H1 (cell line): ENCODE measurements at regions not wholly inside any gene's neighbourhood (a gene's known extent, or its start where the extent isn't known, plus 50 kb on each side); places are given as distances from the start of the nearest gene placed in this dataset.

Experiments
- CTCF ChIA-PET: fragments of 300-600 bp; sonication (Branson Sonifier 250); formaldehyde crosslinking; loops from one replicate; lab custom pipeline; 2021; ENCODE audit not compliant: partially characterized antibody; lab: Charles Lee
- POLR2A ChIA-PET: fragments of 300-600 bp; sonication (Branson Sonifier 250); formaldehyde crosslinking; loops from one replicate; lab custom pipeline; 2021; ENCODE audit warnings: inconsistent platforms; ENCODE audit not compliant: partially characterized antibody; lab: Charles Lee
- DNase-seq, 2 experiments: peaks; one replicate each; pipeline versions ENCODE4 v3.0.0 to v3.0.0-alpha.2; 2010 to 2022; ENCODE audit warnings: low spot score in 2 of 2, low read depth in 1 of 2, mixed read lengths in 1 of 2
- FAIRE-seq: peaks from 2 replicates; lab custom pipeline; 2011; peaks lifted over from hg19 to GRCh38; lab: Jason Lieb, UNC
- H2AFZ ChIP-seq: 2 replicates; pipeline ENCODE4 v1.8.1; 2012; ENCODE audit warnings: low read length, inconsistent platforms
- H2AK5ac ChIP-seq: 2 replicates; pipeline ENCODE4 v1.6.1; 2013; ENCODE audit warnings: low read depth, low read length
- H2BK120ac ChIP-seq: replicated peaks from 2 replicates; pipeline ENCODE3; 2013; ENCODE audit warnings: low read depth, low read length, inconsistent platforms
- H2BK12ac ChIP-seq: 2 replicates; pipeline ENCODE4 v1.6.1; 2013; ENCODE audit warnings: low read depth, low read length
- H2BK15ac ChIP-seq: 2 replicates; pipeline ENCODE4 v1.6.1; 2013; ENCODE audit warnings: low read length
- H2BK20ac ChIP-seq: 2 replicates; pipeline ENCODE4 v1.6.1; 2013; ENCODE audit warnings: low read length
- H2BK5ac ChIP-seq: 2 replicates; pipeline ENCODE4 v1.6.1; 2013; ENCODE audit warnings: low read depth, low read length
- H3K14ac ChIP-seq: 2 replicates; pipeline ENCODE4 v1.6.1; 2013; ENCODE audit warnings: inconsistent platforms; ENCODE audit not compliant: insufficient read length
- H3K18ac ChIP-seq: 2 replicates; pipeline ENCODE4 v1.6.1; 2013; ENCODE audit warnings: low read length; ENCODE audit errors: extremely low read depth
- H3K23ac ChIP-seq: 2 replicates; pipeline ENCODE4 v1.6.1; 2013; ENCODE audit warnings: inconsistent platforms; ENCODE audit not compliant: insufficient read length
- H3K23me2 ChIP-seq: 2 replicates; pipeline ENCODE4 v1.6.1; 2013; ENCODE audit warnings: low read depth, low read length
- H3K27ac ChIP-seq: 2 replicates; pipeline ENCODE4 v1.6.1; 2011; ENCODE audit warnings: low read depth, low read length, inconsistent platforms
- H3K27me3 ChIP-seq, 4 experiments: replicated peaks in 1 of 4; 1 replicate in 1 of 4; 2 replicates in 3 of 4; pipeline versions ENCODE4 v1.6.1 to v1.8.1; 2011 to 2013; ENCODE audit warnings: low read length in 3 of 4, mild to moderate bottlenecking in 3 of 4, inconsistent platforms in 2 of 4, mixed read lengths in 2 of 4, moderate library complexity in 1 of 4; ENCODE audit not compliant: control insufficient read depth in 3 of 4, insufficient read depth in 3 of 4; ENCODE audit errors: extremely low read depth in 1 of 4
- H3K36me3 ChIP-seq, 4 experiments: 2 replicates each; pipeline versions ENCODE4 v1.6.1 to v1.8.1; 2011 to 2013; ENCODE audit warnings: mild to moderate bottlenecking in 4 of 4, low read length in 3 of 4, moderate library complexity in 2 of 4, control low read depth in 1 of 4, inconsistent platforms in 1 of 4; ENCODE audit not compliant: insufficient read depth in 4 of 4, control insufficient read depth in 2 of 4
- H3K4ac ChIP-seq: replicated peaks from 2 replicates; pipeline ENCODE3; 2013; ENCODE audit warnings: low read length, low read depth, mixed read lengths, inconsistent platforms; ENCODE audit not compliant: insufficient read length
- H3K4me1 ChIP-seq, 4 experiments: replicated peaks in 1 of 4; 1 replicate in 1 of 4; 2 replicates in 3 of 4; pipeline versions ENCODE4 v1.6.1 to v1.8.1; 2011 to 2013; ENCODE audit warnings: low read length in 3 of 4, inconsistent platforms in 2 of 4, mixed read lengths in 1 of 4; ENCODE audit not compliant: insufficient read depth in 4 of 4, control insufficient read depth in 3 of 4
- H3K4me2 ChIP-seq, 2 experiments: 2 replicates each; pipeline versions ENCODE4 v1.6.1 to v1.8.1; 2011 to 2013; ENCODE audit warnings: low read depth in 2 of 2, low read length in 2 of 2, control low read depth in 1 of 2, inconsistent platforms in 1 of 2, mild to moderate bottlenecking in 1 of 2; ENCODE audit not compliant: insufficient read depth in 1 of 2
- H3K4me3 ChIP-seq, 4 experiments: fragments of 200-600, 300-600 bp in 1 of 4; sonication (generic), shearing (Covaris generic), sonication (Bioruptor Twin) in 1 of 4; 2 replicates each; pipeline versions ENCODE4 v1.5.1 to v1.8.1; 2011 to 2016; ENCODE audit warnings: low read length in 4 of 4, low read depth in 3 of 4, control low read depth in 2 of 4, inconsistent platforms in 2 of 4, mild to moderate bottlenecking in 2 of 4, mixed read lengths in 1 of 4, moderate library complexity in 1 of 4; ENCODE audit not compliant: insufficient read depth in 2 of 4; ENCODE audit errors: extremely low read depth in 1 of 4
- H3K56ac ChIP-seq: replicated peaks from 2 replicates; pipeline ENCODE3; 2013; ENCODE audit warnings: low read depth, mild to moderate bottlenecking, mixed read lengths, low read length, inconsistent platforms; ENCODE audit not compliant: insufficient read length
- H3K79me1 ChIP-seq: 2 replicates; pipeline ENCODE4 v1.6.1; 2013; ENCODE audit warnings: low read depth, low read length, control low read depth
- H3K79me2 ChIP-seq, 2 experiments: 2 replicates each; pipeline versions ENCODE4 v1.6.1 to v1.8.1; 2012 to 2013; ENCODE audit warnings: low read length in 2 of 2, mild to moderate bottlenecking in 2 of 2, inconsistent platforms in 1 of 2; ENCODE audit not compliant: insufficient read depth in 2 of 2, control insufficient read depth in 1 of 2
- H3K9ac ChIP-seq, 4 experiments: replicated peaks in 1 of 4; 1 replicate in 1 of 4; 2 replicates in 3 of 4; pipeline versions ENCODE4 v1.6.1 to v1.8.1; 2011 to 2013; ENCODE audit warnings: low read depth in 3 of 4, low read length in 3 of 4, control low read depth in 2 of 4, mild to moderate bottlenecking in 2 of 4, moderate library complexity in 2 of 4, inconsistent platforms in 1 of 4; ENCODE audit errors: extremely low read depth in 1 of 4
- H3K9me3 ChIP-seq, 2 experiments: 2 replicates each; pipeline versions ENCODE4 v1.6.1 to v1.8.1; 2012 to 2013; ENCODE audit warnings: mild to moderate bottlenecking in 2 of 2, moderate library complexity in 2 of 2, control low read depth in 1 of 2, inconsistent platforms in 1 of 2, low read depth in 1 of 2, low read length in 1 of 2, mixed read lengths in 1 of 2; ENCODE audit not compliant: insufficient read depth in 2 of 2
- H4K20me1 ChIP-seq, 2 experiments: replicated peaks in 1 of 2; 2 replicates each; pipeline versions ENCODE3 to v1.8.1; 2011 to 2013; ENCODE audit warnings: inconsistent platforms in 2 of 2, low read length in 2 of 2, mild to moderate bottlenecking in 1 of 2; ENCODE audit not compliant: insufficient read depth in 2 of 2, control insufficient read depth in 1 of 2
- H4K5ac ChIP-seq: 2 replicates; pipeline ENCODE4 v1.6.1; 2013; ENCODE audit warnings: low read length, low read depth, mixed read lengths, inconsistent platforms; ENCODE audit not compliant: insufficient read length
- H4K8ac ChIP-seq: 2 replicates; pipeline ENCODE4 v1.8.0; 2013; ENCODE audit warnings: mild to moderate bottlenecking, moderate library complexity, low read length, inconsistent platforms; ENCODE audit not compliant: insufficient read depth; ENCODE audit errors: extremely low read depth
- H4K91ac ChIP-seq: replicated peaks from 2 replicates; pipeline ENCODE3; 2013; ENCODE audit warnings: low read length, mixed read lengths, inconsistent platforms; ENCODE audit not compliant: insufficient read length
- ASH2L ChIP-seq: fragments of 200-600, 300-600 bp; sonication (generic); IDR thresholded peaks from one replicate; pipeline ENCODE4 v1.7.1; 2017; ENCODE audit warnings: low read length
- BRCA1 ChIP-seq: IDR thresholded peaks from 2 replicates; pipeline ENCODE4 v1.6.1; 2012; ENCODE audit warnings: low read depth, low read length, improper control_type of control experiment
- CEBPB ChIP-seq: IDR thresholded peaks from 2 replicates; pipeline ENCODE4 v1.6.1; 2012; ENCODE audit warnings: low read depth, low read length
- CHD1 ChIP-seq: IDR thresholded peaks from 2 replicates; pipeline ENCODE4 v1.6.1; 2012; ENCODE audit warnings: low read depth, low read length, improper control_type of control experiment
- CREB1 ChIP-seq: IDR thresholded peaks from 2 replicates; pipeline ENCODE4 v1.6.1; 2012; ENCODE audit warnings: inconsistent platforms
- EP300 ChIP-seq, 2 experiments: IDR thresholded peaks; 1 replicate in 1 of 2; 2 replicates in 1 of 2; pipeline ENCODE4 v1.6.1; 2011 to 2012; ENCODE audit warnings: low read depth in 2 of 2, low read length in 2 of 2, mild to moderate bottlenecking in 2 of 2, borderline replicate concordance in 1 of 2, inconsistent platforms in 1 of 2, moderate library complexity in 1 of 2
- JUN ChIP-seq: IDR thresholded peaks from 2 replicates; pipeline ENCODE4 v1.6.1; 2011; ENCODE audit warnings: low read depth, mild to moderate bottlenecking, improper control_type of control experiment, low read length
- KDM5A ChIP-seq: fragments of 200-600 bp; IDR thresholded peaks from 2 replicates; pipeline ENCODE4 v1.7.1; 2012; ENCODE audit warnings: mild to moderate bottlenecking, low read length, inconsistent platforms, mixed read lengths
- MAFK ChIP-seq: IDR thresholded peaks from 2 replicates; pipeline ENCODE4 v1.6.1; 2012; ENCODE audit warnings: low read depth, mild to moderate bottlenecking, improper control_type of control experiment, low read length
- NRF1 ChIP-seq: IDR thresholded peaks from 2 replicates; pipeline ENCODE4 v1.6.1; 2011; ENCODE audit warnings: mild to moderate bottlenecking, low read depth, low read length, improper control_type of control experiment
- POLR2A ChIP-seq, 2 experiments: IDR thresholded peaks; 1 replicate in 1 of 2; 2 replicates in 1 of 2; pipeline ENCODE4 v1.6.1; 2011; ENCODE audit warnings: low read depth in 2 of 2, low read length in 2 of 2, mild to moderate bottlenecking in 2 of 2; ENCODE audit errors: control extremely low read depth in 1 of 2
- RFX5 ChIP-seq: IDR thresholded peaks from 2 replicates; pipeline ENCODE4 v1.6.1; 2011; ENCODE audit warnings: low read depth, low read length, improper control_type of control experiment, borderline replicate concordance
- SIRT6 ChIP-seq: IDR thresholded peaks from one replicate; pipeline ENCODE4 v1.7.1; 2012; ENCODE audit warnings: low read length, inconsistent platforms
- TAF1 ChIP-seq: IDR thresholded peaks from 2 replicates; pipeline ENCODE4 v1.6.1; 2011; ENCODE audit warnings: mild to moderate bottlenecking, low read depth, low read length
- TBP ChIP-seq: IDR thresholded peaks from 2 replicates; pipeline ENCODE4 v1.6.1; 2011; ENCODE audit warnings: low read depth, low read length, improper control_type of control experiment
- WGBS, 2 experiments: shearing (Covaris generic) in 1 of 2; methylation state at CpG; one replicate each; pipeline versions ENCODE4 v1.1.6 to v1.1.7; 2013 to 2015; ENCODE audit warnings: low lambda C conversion rate in 2 of 2, mixed read lengths in 2 of 2, inconsistent platforms in 1 of 2, low coverage in 1 of 2, missing lambda C conversion rate in 1 of 2; ENCODE audit not compliant: insufficient replicate concordance in 2 of 2, insufficient coverage in 1 of 2, insufficient read length in 1 of 2; ENCODE audit errors: extremely low coverage in 1 of 2, missing lambda C conversion rate in 1 of 2; 5-methylcytosine and 5-hydroxymethylcytosine counted together
- TF ChIP-seq, protein P1 (sequence below): IDR thresholded peaks from 2 replicates; pipeline ENCODE4 v1.6.1; 2012; ENCODE audit warnings: inconsistent platforms
- TF ChIP-seq, protein P2 (sequence below): IDR thresholded peaks from 2 replicates; pipeline ENCODE4 v1.6.1; 2012; ENCODE audit warnings: inconsistent platforms

DNA sequence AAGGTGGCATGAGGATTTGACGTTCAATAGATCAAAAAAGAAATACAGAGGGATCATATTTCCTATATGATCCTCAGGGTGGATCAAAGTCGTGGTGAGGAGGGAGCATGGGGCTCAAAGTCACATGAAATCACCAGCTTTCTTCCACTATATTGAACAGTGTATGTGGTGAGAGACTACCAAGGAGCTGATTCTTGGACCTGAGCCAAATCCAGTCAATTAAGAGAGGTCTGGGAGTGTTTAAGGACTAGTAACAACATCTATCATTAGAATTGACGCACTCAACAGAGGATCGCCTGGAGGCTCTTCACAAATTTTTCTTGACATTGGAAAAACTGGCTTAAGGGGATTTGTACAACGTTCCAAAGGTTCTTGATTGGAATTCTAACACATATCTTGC, 267.7 kb upstream of the PROX1 start:
- no peak overlapping the region for H3K9ac ChIP-seq
- no peak overlapping the region for H4K5ac ChIP-seq
- H3K18ac ChIP-seq, result no peak overlapping the region
- H3K4me2 ChIP-seq, result no peak overlapping the region
- no peaks in the 10 kb centered on the region; a peak in 1 of 4 replicates for H3K9me3 ChIP-seq
- H3K4me1 ChIP-seq, result no peaks in the 10 kb centered on the region
- no peak overlapping the region for H2BK5ac ChIP-seq
- no peak overlapping the region for H2AFZ ChIP-seq
- no peak for DNase-seq
- H4K8ac ChIP-seq, result no peak overlapping the region
- no peaks in the 10 kb centered on the region for H3K79me1 ChIP-seq
- no peak overlapping the region for H3K14ac ChIP-seq
- no peak overlapping the region for H3K23ac ChIP-seq
- no peak for FAIRE-seq
- H2BK12ac ChIP-seq, result no peak overlapping the region
- no peak overlapping the region for H3K27ac ChIP-seq
- H3K27me3 ChIP-seq, result no peaks in the 10 kb centered on the region
- CTCF ChIA-PET, result interaction anchor here (0.9 to 1.5 kb wide), 2 partner anchors 12 to 59 kb away, joined by 3 read pairs; no protein-coding TSS in a partner anchor
- no peak overlapping the region for H2AK5ac ChIP-seq
- no peaks in the 10 kb centered on the region for H3K36me3 ChIP-seq
- H3K56ac ChIP-seq, result no peak overlapping the region
- H2BK120ac ChIP-seq, result no peak overlapping the region
- H3K79me2 ChIP-seq, result no peaks in the 10 kb centered on the region
- no peaks in the 10 kb centered on the region for H4K20me1 ChIP-seq
- no peak overlapping the region for H2BK15ac ChIP-seq
- H3K23me2 ChIP-seq, result no peaks in the 10 kb centered on the region; the same call in 1 of the 2 replicates
- no peak overlapping the region for H3K4me3 ChIP-seq
- WGBS, 2 experiments, result 93% methylated on average over 5 of the region's 5 CpGs; no CpG with 5 or more reads in 1 of the 2 experiments
- no peak overlapping the region for H2BK20ac ChIP-seq
- POLR2A ChIA-PET, result no interaction called here
- H3K4ac ChIP-seq, result no peak overlapping the region
- H4K91ac ChIP-seq, result no peak overlapping the region
- TF ChIP-seq MAFK (no peak), POLR2A (IDR thresholded peaks at IDR 0.05; ENCODE audit: control extremely low read depth in 1 of 2, low read depth in 2 of 2, low read length in 2 of 2) (no peak), BRCA1 (no peak), TAF1 (no peak), CHD1 (no peak), KDM5A (no peak), CEBPB (no peak), JUN (no peak), RFX5 (no peak), ASH2L (no peak), CREB1 (no peak), NRF1 (no peak), SIRT6 (no peak), TBP (no peak), EP300 (IDR thresholded peaks at IDR 0.05; ENCODE audit: borderline replicate concordance in 1 of 2, low read depth in 2 of 2, low read length in 2 of 2) (no peak)
- TF ChIP-seq, protein P1, sequence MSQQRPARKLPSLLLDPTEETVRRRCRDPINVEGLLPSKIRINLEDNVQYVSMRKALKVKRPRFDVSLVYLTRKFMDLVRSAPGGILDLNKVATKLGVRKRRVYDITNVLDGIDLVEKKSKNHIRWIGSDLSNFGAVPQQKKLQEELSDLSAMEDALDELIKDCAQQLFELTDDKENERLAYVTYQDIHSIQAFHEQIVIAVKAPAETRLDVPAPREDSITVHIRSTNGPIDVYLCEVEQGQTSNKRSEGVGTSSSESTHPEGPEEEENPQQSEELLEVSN, result no peak
- TF ChIP-seq, protein P2, sequence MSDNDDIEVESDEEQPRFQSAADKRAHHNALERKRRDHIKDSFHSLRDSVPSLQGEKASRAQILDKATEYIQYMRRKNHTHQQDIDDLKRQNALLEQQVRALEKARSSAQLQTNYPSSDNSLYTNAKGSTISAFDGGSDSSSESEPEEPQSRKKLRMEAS, result no peak
